ENCODE measurements at regions not wholly inside any gene's neighbourhood (a gene's known extent, or its start where the extent isn't known, plus 50 kb on each side); places are given as distances from the start of the nearest gene placed in this dataset.

GRCh38 chr13:103973740-103974139 is 907.5 kb upstream of the SLC10A2 start:
- no peak for DNase-seq (ENCODE audit: low spot score)

- no peak for DNase-seq (ENCODE audit: low spot score)
Observed at GRCh38 chr13:103969520-103970050, 903.4 kb upstream of the SLC10A2 start.

- DNase-seq (ENCODE audit: low spot score), result no peak
Observed at GRCh38 chr13:103965506-103966243, 899.5 kb upstream of the SLC10A2 start.

DNA sequence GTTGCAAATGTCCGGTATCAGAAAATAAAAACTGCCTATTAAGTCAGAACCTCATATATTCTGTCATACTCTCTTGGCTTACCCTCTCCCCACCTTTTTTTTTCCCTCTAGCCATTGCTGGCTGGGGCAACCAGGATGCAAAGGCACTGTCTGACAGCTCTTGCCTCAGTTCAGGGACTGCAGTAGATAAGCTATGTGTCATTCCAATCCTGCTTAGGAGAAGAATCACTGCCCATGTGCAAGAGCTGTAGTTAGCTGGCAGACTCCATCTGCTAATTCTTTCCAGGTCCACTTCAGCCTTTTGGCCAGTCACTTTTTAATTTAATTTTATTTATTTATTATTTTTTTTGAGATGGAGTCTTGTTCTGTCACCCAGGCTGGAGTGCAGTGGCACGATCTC is 895.6 kb upstream of the SLC10A2 start:
- no peak for DNase-seq (ENCODE audit: low spot score)

- DNase-seq (ENCODE audit: low spot score), result no peak
Observed at GRCh38 chr13:103961129-103961528, 894.9 kb upstream of the SLC10A2 start.

GRCh38 chr13:103960001-103960400 is 893.8 kb upstream of the SLC10A2 start:
- no peak for DNase-seq (ENCODE audit: low spot score)

- no peak for DNase-seq (ENCODE audit: low spot score)
Observed at GRCh38 chr13:103958691-103959090, 892.5 kb upstream of the SLC10A2 start.

DNA sequence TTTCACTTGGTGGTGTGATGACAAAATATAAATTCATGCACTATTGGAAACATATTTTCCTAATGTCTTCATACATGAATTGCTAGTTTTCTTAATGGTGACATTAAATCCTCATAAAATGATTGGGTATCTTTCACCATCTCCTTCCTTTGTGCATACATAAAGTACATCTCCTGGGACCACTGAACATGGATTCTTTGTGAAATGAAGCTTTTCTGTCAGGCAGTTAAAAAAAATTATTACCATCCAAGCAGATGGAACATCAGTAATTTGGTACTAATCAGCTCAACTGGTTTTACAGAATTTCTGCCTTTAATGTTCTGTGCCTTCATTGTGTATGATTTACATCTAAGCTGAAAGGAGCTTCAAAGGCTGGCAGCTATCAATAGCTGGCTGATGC is 891.7 kb upstream of the SLC10A2 start:
- DNase-seq (ENCODE audit: low spot score), result no peak

DNA sequence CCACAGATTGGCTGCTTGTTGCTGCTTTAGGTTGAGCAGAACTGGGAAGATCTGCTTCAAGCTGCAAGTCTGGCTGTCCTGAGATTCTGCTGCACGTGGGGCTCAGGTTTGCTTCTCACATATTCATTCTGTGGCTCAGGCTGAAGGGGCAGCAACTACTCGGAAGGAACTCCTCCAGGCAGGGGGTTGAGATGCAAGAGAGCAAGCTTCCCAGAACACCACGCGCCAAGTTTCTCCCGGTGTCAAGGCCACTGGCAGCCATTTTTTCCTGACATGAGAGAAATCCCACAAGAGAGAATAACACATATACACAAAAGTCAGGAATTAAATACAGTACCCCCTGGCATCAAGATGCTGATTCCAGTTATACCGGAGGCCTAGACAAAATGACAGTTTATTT is 887.6 kb upstream of the SLC10A2 start:
- DNase-seq (ENCODE audit: low spot score), result no peak

DNA sequence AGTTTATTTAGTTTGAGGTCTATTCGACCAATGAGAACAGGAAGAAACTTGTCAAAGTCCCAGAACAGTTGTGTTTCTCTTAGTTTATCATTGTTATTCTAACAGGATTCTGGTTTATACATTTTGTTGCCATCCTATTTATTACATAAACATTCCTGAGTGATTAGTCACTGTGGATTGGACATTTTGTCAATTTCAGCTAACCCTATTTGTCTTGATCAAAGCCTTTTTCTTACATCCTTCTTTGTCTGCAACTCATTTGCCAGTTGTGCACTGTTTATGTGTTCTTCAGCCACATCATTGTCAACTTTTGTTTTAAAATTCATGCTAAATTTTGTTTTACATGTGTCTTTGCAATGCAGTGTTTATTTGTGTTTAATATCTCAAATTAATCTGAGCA is 886.0 kb upstream of the SLC10A2 start:
- no peak for DNase-seq (ENCODE audit: low spot score)

- DNase-seq (ENCODE audit: low spot score), result no peak
Observed at GRCh38 chr13:103948426-103948825, 882.2 kb upstream of the SLC10A2 start.

DNA sequence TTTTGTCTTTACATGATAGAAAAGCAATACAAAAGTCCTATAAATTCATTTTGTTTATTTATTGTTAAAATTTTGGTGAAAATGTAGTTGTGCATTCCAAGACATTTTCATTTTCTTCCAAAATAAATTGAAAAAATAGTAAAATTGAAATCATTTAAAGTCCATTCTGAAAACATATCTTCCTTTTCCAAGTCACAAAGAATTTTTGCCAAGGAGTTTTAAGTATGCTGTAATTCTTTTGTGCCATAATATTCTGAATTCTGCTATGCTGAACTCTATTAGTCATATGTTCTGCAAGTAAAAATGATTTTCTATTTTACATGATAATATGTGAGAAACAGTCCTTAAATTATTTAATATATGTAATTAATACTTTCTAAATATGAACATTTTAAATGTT is 879.6 kb upstream of the SLC10A2 start:
- no peak for DNase-seq (ENCODE audit: low spot score)

DNA sequence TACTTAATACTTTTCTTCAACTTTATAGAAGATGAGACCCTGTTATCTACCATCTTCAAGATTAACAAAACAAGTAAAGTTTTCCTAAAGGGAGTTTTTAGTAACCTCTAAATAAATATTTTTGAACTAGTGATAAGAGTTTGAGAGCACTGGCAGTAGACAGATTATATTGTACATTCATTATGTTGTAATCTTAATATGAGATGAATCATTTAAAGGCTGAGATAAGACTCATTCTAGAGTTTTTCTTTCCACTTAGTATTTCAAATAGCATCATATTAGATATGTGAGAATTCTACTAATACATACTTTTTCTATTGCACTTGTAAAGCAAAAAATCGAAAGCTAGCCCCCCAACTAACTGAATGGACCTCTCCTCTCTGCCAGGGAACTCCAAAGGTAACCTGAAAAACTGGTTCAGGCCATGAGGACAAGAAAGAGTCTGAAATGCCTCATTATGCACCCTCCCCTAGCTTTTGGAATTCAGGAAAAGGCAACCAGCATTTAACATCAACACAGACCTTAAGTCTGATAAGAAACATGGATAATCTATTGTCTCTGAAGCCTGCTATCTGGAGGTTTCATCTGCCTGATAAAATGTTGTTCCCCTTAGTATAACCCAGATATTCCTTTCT is 875.4 kb upstream of the SLC10A2 start:
- DNase-seq (ENCODE audit: low spot score), result no peak

DNA sequence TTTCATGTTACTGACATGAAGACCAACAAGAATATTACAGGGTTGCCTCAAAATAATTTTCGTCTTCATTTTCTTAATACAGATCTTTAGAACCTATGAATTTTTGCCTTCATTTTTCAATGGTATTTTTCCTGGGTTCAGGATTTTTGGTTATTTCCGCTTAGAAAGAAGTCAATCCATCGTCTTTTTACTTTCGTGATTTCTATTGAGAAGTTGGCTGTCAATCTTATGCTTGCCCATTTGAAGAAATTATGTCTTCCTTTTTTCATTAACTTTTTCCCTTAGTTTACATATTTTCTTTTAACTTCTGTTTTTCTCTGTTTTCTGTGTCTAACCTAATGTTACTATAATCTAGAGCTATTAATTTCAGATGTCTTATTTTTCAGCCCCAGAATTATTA is 868.9 kb upstream of the SLC10A2 start:
- DNase-seq (ENCODE audit: low spot score), result no peak

- DNase-seq (ENCODE audit: low spot score), result no peak
Observed at GRCh38 chr13:103931885-103932284, 865.7 kb upstream of the SLC10A2 start.

DNA sequence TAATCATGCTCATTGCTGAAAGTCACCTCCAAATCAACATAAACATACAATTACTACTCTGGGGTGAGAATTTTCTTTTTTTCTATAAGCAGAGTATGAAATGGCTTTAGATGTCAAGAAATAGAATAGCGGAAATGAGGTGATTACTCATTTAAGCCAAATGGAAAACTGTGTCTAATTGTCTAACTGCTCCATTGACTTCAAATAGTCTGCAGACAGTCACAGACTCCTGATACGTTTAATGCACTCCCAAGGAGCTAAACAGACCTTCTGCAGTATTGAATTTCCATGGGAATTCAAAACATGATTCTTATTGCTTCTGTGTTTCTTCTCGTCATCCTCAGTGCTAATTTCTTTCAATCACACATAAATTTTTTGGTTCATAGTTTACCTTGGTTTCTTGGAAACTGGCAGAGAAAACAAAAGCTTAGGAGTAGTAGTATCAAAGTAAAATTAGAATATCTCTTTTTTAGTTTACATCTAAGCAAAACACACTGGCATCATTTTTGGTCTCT is 865.2 kb upstream of the SLC10A2 start:
- DNase-seq (ENCODE audit: low spot score), result no peak

GRCh38 chr13:103926118-103926517 is 859.9 kb upstream of the SLC10A2 start:
- no peak for DNase-seq (ENCODE audit: low spot score)

DNA sequence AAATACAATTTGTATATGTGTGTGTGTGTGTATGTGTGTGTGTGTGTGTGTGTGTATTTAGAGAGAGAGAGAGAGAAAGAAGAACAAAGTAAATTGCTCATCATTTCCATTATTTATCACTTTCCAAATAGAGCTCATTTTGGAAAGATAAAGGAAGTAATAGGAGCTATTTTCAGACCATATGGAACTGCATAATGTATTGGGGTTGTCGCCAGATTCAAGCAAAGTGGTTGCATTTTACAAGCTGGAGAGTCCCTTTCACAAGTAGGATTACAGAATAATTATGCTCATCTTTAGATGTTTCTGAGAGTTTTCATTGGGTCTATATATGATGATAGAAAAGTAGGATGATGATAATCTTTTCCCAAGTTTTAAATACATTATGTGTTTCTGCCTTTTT is 842.7 kb upstream of the SLC10A2 start:
- DNase-seq (ENCODE audit: low spot score), result no peak

DNA sequence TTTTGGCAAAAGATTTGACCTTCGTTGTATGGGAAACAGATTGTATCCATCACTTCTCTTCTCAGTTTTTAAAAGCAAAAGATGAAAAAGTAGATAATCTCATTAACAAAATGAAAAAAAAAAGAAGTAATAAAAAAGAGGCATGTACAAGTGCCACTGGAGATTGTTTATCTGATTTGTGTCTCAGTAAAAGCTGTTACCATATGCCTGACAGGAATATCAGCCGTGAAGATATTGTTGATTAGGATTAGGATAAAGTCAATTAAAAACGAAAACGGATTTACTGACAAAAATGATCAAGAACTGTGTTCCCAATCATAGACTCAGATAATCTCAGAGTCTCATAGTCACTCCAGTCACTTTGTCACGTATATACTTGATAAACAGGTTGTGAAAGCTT is 842.1 kb upstream of the SLC10A2 start:
- no peak for DNase-seq (ENCODE audit: low spot score)

- no peak for DNase-seq (ENCODE audit: low spot score)
Observed at GRCh38 chr13:103903790-103904189, 837.6 kb upstream of the SLC10A2 start.

DNA sequence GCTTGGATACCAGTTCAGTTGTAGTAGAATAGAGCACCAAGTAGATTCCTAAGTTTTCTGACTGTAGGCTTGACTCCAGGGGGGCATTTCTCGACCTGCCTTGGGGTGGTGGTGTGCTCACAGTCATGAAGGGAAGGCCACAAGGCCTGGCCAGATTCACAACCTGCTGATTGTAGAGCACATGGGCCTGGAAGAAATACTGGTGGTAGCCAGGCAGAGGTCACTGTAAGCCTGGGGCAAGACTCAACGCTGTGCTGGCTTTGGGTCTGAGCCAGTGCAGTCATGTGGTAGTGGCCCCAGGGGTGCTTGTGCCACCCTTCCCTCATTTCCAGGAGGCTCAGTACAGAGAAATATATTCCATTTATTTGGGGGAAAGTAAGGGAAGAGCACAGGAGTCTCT is 832.3 kb upstream of the SLC10A2 start:
- no peak for DNase-seq (ENCODE audit: low spot score)

GRCh38 chr13:103895835-103896531 is 829.8 kb upstream of the SLC10A2 start:
- no peak for DNase-seq (ENCODE audit: low spot score)

DNA sequence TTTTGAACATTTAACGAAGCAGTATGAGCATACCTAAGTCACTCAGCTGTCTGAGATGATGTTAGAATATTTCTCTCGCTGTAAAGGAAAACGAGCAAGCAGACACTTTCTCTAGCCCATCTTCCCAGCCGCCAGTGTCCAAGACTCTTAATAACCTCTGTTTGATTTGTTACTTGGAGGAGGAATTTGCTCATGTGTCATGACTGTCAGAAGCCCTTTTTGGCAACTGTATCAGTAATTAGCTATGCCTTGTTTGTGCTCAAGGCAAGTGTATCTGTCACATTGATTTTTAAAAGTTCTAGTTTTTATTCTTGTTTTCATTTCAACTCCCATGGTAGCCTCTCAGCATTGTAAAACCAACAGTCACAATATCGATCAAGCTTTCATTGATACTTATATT is 828.4 kb upstream of the SLC10A2 start:
- DNase-seq (ENCODE audit: low spot score), result no peak

All from SW480 (cell line).